ELR (cell line): ENCODE measurements at regions not wholly inside any gene's neighbourhood (a gene's known extent, or its start where the extent isn't known, plus 50 kb on each side); places are given as distances from the start of the nearest gene placed in this dataset.
"Not testable (repeated sequence)": the region's sequence is repeated elsewhere in the genome, so short reads cannot be mapped to it uniquely, and the experiment has no call there.

Experiments
- DNase-seq: peaks from one replicate; pipeline ENCODE4 v3.0.0-alpha.2; 2015; ENCODE audit warnings: low read depth

- DNase-seq: peak; percentile 1
These were observed 174.1 kb upstream of the TMTC1 start for GRCh38 chr12:29957835-29958234.

- DNase-seq: no peak
These were observed 162.2 kb upstream of the TMTC1 start for GRCh38 chr12:29945904-29946303.

- DNase-seq: no peak
These were observed 160.7 kb upstream of the TMTC1 start for GRCh38 chr12:29944269-29945000.

GRCh38 chr12:29943683-29944082 is 159.9 kb upstream of the TMTC1 start:
- no peak for DNase-seq

GRCh38 chr12:29940811-29941210 is 157.1 kb upstream of the TMTC1 start:
- DNase-seq: no peak

GRCh38 chr12:29930503-29930902 is 146.8 kb upstream of the TMTC1 start:
- no peak for DNase-seq

- no peak for DNase-seq
These were observed 145.6 kb upstream of the TMTC1 start for GRCh38 chr12:29929295-29929694.

GRCh38 chr12:29921307-29921706 is 137.6 kb upstream of the TMTC1 start:
- DNase-seq: peak; percentile 2

- no peak for DNase-seq
These were observed 124.4 kb upstream of the TMTC1 start for GRCh38 chr12:29908157-29908556.

- no peak for DNase-seq
These were observed 123.7 kb upstream of the TMTC1 start for GRCh38 chr12:29907461-29907860.

- DNase-seq: no peak
These were observed 118.3 kb upstream of the TMTC1 start for GRCh38 chr12:29902043-29902442.

- DNase-seq: no peak
These were observed 117.8 kb upstream of the TMTC1 start for GRCh38 chr12:29901585-29901984.

GRCh38 chr12:29899212-29899931 is 115.6 kb upstream of the TMTC1 start:
- DNase-seq: no peak

GRCh38 chr12:29895966-29896365 is 112.2 kb upstream of the TMTC1 start:
- no peak for DNase-seq

GRCh38 chr12:29893002-29893401 is 109.3 kb upstream of the TMTC1 start:
- no peak for DNase-seq

GRCh38 chr12:29891792-29892191 is 108.0 kb upstream of the TMTC1 start:
- no peak for DNase-seq

GRCh38 chr12:29889737-29890136 is 106.0 kb upstream of the TMTC1 start:
- no peak for DNase-seq

- DNase-seq: no peak
These were observed 105.0 kb upstream of the TMTC1 start for GRCh38 chr12:29888777-29889176.

GRCh38 chr12:29884957-29885356 is 101.2 kb upstream of the TMTC1 start:
- not testable (repeated sequence) for DNase-seq

- DNase-seq: no peak
These were observed 100.3 kb upstream of the TMTC1 start for GRCh38 chr12:29883941-29884554.

GRCh38 chr12:29883525-29883924 is 99.8 kb upstream of the TMTC1 start:
- no peak for DNase-seq

GRCh38 chr12:29882846-29883245 is 99.1 kb upstream of the TMTC1 start:
- DNase-seq: no peak

- no peak for DNase-seq
These were observed 97.2 kb upstream of the TMTC1 start for GRCh38 chr12:29880987-29881386.
